Anterior cingulate cortex (tissue), 58 donors: ENCODE measurements at regions not wholly inside any gene's neighbourhood (a gene's known extent, or its start where the extent isn't known, plus 50 kb on each side); places are given as distances from the start of the nearest gene placed in this dataset.

Source experiments
- DNase-seq, 58 donors: peaks; one replicate each; lab custom pipeline; 2025; lab: John Stamatoyannopoulos, UW

DNA sequence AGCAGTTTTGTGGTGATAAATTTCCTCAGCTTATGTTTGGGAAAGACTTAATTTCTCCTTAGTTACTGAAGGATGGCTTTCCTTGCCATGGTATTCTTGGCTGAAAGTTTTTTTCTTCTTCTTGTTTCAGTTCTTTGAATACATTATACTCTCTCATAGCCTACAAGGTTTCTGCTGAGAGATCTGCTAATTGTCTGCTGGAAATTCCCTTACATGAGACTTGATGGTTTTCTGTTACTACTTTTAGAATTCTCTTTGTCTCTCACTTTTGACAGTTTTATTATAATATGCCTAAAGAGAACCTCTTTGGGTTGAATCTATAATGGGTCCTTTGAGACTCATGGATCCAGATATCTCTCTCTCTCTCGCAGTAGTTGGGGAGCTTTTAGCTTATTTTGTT, 693.6 kb downstream of the PRELID2 start:
- DNase-seq = no peak

DNA sequence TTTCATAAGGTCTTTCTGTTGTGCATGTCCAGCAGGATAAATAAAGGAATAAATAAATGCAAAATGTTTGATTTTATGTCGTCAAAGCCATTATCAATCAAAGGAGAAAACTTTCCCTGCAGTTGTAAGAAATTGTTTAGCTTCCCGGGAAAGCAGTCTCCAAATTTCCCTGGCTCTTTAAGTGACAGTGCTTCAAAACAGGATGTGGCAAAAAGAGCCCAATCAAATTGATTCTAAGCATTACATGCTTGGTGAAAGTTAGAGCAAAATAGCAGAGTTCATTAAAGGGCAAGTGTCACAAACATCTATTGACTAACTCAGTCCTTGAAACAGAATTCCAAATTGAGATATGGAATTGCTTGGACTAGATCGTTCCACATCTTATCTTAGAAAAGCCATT, 704.1 kb downstream of the PRELID2 start:
- DNase-seq = no peak

DNA sequence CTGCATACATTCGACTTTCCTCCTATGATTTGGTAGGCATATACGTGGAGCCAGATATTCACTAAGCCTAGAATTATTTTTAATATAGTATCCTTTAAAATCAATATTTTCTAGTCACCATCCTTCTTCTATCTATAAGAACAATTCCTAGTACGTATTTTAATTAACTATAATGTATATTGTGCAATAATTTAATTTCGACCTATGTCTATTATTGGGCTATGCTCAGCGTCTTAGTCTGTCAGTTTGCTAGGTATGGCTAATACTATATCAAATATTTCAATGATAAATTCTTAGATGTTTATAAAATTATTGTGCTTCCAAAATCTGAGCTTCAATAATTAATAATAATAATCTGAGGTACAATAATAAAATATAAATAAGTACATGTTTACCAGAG, 705.3 kb downstream of the PRELID2 start:
- DNase-seq = no peak

DNA sequence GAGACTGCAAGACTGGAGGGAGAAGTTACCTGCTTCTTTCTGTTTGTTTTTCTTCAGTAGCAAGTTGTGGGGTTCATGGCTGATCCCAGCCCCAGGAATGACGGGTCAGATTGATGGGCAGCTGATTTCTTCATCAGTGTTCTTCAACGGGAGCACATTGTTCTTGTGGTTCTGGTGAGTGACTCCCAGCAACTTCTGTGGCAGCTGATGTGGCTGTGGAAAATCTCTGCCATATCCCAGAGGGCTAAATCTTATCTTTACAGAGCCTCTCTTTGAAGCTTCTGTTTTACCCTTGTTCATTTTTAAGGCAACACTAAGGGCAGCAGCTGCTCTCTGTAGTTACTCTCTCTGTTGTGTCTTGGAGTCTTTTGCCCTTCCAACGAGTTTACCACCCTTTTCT, 710.3 kb downstream of the PRELID2 start:
- no peak for DNase-seq

DNA sequence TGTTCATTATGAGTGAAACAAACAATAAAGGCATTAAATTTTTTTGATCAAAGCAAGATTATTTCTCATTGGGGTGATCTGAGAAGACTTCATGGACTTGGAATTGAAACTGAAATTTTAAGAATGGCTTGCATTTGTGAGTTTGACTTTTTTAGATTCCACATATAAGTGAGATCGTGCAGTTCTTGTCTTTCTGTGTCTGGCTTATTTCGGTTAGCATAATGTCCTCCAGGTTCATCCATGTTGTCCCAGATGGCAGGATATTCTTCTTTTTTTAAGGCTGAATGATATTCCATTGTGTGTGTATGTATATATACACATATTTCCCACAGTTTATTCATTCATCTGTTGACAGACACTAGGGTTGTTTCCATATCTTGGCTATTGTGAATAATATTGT, 716.5 kb downstream of the PRELID2 start:
- DNase-seq = no peak

DNA sequence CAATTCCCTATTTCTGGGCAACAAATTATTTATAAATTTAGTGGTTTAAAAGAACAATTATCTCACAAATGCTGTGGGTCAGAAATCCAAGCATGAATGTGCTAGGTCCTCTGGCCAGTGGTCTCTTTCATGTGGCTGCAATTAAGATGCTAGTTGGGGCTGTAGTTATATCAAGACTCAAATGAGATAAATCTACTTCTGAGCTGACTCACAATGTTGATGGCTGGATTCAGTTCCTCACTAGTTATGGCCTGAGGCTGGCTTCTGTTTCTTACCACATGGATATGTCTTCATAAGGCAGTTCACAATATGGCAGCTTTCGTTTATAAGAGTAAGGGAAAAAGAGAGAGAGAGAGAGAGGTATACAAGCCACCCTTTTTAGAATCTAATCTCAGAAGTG, 717.0 kb downstream of the PRELID2 start:
- DNase-seq = no peak

DNA sequence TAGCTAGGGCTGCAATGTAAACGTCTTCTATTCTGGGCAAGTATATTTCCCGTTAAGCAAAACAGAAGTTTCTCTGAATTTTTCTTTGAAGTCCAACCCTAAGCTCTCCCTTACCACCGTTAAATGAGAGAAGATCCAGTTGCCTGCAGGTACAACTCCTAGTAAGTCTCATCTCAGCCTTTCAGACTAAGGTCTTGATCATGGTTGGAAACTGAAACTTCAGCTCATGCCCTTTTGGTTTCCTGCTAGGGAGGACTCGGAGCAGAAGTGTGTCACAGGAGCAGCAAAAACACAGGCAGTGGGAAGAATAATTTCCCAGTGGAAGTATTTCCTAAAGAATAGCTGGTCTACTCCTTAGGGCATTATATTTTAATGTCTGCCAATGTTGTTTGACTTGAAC, 717.9 kb downstream of the PRELID2 start:
- no peak for DNase-seq

DNA sequence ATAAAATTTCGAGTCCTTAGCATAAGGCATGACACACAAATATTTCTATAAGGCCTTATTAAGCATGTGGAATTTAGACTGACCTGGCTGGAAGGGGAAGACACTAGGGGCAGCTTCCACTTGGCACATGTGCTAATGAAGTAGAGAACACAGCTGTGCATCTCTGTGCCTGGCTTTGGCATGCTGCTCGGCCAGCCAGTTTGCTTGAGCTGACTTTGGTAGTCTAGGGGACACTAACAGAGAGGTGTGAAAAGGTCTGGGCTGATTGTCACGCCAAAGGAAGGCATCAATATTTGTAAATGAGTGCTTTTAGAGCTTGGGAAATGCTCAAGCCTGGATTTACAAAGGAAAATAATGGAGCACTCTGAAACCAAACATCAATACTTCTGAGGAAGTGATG, 723.7 kb downstream of the PRELID2 start:
- no peak for DNase-seq

DNA sequence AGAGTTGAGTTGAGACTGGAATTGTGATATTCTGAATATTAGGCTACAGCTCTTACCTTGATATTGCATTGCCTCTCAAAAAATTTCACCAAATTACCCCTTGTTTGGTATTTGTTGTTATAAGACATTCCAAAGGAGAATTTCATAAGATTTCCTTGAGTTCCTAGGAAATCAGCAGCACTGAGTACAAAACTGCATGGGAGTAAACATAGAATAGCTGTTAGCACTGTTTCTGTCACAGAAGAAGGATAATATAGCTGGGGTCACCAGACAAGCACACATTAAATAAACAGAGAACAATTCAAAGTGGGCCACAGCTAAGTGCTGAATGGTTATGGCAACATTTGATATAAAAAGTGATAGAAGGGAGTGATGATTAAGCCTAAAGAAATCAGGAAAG, 724.3 kb downstream of the PRELID2 start:
- no peak for DNase-seq

DNA sequence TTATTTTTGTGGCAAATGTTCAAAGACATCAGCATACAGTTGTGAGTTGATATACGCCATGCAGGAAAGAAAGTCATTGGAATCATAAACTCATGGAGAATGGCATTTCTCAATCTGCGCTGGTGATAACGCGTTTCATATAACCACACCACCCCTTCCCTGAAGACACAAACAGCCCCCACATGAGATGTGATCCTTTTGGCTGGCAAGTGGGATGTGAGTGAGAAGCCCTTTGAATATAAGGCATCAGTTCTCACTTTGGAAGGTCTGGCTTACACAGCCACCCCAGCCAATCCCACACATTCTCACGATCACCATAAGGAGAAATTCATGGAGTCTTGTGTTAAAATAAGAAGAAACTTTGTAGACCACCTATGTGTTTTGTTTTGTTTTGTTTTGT, 725.0 kb downstream of the PRELID2 start:
- no peak for DNase-seq

DNA sequence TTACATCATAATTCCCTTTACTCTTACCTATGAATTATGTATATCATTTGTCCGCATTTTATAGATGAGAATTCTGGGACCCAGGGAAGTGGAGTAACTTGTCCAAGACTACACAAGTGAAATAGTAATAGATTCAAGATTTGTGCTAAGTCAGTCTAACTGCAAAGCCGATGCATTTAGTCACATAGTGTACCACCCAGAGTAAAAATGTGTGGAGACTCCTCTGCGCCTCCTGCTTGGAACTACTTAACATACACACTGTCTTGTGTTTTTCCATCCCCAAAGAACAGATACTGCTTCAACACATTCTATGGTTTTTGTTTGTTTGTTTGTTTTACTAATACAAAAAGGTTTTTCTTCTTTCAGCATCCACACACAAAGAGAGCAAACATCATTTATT, 729.8 kb downstream of the PRELID2 start:
- DNase-seq = peak in 1 of 58 donors; percentile 26

DNA sequence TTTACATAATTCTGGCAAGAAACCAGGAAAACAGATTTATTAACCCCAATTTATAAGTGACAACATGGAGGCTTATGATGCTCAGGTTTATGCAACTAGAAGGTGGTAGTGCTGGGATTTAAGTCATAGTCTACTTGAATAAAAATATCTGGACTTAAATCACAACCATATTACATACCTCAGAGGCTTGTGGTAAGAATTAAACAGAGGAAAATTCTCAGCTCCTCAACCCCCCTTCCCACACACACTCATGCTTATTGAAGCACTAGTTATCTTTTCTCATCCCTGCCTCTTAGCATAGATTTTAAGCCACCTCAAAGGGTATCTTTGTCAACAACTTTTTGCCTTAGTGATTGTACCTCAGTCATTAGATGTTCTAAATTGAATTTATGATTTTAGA, 731.0 kb downstream of the PRELID2 start:
- no peak for DNase-seq

DNA sequence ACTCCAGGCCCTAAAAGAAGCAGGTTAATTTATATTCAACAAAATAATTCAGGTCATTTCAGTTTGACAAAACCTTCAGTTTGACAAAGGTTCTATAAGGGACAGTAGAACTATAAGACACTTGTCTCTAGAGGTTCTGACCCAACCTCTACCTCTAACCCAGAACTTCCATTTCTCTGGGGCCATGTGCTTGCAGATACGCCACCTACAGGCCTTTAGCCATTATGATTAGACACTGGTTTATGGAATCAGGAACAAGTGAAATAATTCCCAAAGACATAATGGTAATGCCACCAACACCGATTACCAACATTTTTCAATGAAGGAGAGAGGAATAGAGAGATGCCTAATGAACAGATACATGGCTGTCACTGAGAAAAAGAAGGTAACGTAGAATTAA, 733.9 kb downstream of the PRELID2 start:
- no peak for DNase-seq

DNA sequence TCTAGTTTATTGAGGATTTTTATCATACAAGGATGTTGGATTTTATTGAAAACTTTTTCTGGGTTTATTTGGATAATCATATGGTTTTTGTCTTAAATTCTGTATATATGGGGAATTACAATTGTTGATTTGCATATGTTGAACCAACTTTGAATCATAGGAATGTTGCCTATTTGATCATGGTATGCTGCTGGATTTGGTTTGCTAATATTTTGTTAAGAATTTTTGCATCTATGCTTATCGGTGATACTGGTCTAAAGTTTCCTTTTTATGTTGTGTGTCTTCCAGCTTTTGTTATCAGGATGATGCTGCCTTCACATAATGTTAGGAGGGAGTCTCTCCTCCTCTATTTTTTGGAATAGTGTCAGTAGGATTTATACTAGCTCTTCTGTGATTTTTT, 745.0 kb downstream of the PRELID2 start:
- no peak for DNase-seq

DNA sequence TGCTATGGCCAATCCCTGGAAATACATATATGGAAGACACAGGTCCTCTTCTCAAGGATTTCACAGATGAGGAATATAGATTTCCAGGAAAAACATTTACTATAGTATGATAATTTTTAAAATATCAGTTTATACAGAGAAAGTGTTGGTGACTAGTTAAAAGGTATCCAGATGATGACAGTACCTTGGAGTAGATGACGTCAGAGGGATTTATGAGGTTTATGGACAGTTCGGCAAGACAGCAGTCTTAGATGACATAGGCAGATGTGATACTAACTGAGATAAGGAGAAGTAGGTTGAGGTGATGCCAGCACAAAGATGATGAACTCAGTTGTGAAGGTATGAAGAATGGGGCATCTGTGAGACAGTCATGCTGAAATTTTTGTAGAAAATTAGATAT, 750.3 kb downstream of the PRELID2 start:
- no peak for DNase-seq

DNA sequence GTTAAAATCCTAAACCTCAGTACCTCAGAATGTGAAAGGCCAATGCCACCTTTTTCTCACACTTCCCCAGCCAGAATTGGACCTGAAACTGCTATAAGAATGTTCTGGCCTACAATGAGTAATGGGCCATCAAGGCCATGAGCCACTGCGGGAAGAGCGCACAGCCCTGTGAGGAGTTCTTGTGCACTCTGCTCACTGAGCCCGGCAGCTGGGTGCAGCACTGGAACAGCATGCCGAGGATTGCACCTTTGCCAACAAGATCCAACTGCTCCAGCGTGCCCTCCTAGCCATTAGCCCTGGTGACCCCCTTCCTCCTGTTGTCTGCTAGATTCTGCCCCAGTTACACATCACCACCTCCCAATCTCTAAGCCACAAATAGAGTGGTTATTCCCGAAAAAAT, 758.1 kb downstream of the PRELID2 start:
- DNase-seq = no peak

DNA sequence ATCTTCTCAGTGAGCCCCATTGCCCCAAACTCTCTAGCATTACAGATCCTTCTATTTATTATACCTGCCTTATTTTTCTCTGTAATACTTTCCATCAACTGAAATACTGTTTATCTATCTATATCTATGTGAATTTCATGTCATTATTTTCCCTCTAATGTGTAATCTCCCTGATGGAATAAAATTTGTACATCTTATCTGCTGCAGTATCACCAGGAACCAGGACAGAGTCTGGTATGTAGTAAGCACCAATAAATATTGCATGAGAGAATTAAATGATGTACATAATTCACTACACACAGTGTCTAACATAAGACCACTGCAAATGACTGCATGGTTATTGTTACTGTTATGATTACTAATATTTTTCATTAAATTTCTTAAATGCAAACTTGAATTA, 759.1 kb downstream of the PRELID2 start:
- DNase-seq = no peak

DNA sequence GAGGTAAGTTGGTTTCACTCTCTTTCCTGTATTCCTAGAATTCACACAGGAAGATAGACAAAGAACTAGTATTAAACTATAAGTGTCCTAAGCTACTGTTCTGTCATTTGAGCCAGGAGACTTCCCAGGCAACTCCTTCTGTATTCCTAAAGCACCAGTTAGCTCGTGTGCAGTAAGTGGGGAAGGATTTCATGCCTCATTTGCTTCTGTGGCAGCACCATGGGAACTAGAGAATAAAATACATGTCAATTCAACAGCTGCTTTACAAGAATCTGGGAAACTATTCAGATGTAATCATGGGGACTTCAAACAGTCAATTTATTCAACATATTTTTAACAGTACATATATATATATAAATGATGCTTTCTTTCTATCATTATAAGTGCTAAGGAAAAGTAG, 762.3 kb downstream of the PRELID2 start:
- no peak for DNase-seq

DNA sequence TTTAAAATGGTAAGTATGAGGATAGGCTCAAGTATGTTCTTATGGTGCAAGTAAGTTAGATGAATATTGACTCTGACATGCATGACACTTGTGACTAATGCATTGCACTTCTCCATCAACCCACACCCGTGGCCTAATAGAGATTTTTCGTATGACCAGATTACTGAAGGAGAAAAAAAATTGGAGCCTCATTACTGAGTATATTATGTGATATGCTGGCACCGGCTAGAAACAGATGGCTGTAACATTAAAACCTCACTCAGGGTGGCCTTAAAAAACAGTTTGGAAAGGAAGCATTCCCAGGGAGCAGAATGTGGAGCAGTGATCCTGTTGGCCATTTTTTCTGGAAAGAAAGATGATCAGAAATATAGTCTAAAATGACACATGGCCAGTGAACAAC, 766.4 kb downstream of the PRELID2 start:
- DNase-seq = no peak

DNA sequence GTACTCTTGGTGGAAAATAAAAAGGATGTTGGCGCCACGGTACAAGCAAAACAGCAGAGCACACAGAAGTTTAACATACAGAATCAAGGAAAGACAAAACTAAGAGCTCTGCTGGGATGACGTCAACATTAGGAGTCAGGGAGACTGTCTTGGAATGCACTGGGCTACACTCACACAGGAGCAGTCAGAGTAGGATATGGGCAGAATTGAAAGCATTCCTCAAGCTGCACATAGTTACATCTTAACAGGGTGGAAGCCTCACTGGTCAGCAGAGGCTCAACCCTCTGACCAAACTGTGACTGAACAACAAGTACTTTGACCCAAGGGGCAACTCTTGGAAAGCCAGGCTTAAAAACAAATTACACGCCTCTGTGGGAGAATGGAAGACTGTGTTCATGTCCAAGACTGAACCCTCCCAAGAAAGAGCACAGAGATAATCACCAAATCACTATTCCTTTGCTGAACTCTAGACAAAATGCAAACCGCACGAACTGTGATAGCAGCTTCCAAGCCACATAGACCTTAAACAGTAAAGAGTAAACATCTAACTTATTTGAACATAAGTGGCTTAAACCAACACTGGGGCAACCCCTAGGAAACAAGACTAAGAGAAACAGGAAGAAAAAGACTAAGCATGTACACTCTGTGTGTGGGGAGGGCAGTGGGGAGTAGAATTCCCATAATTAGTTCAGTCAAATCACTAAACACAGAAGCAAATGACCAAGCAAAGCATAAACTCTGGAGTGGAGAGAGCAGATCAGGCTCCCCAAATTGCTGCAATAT, 772.7 kb downstream of the PRELID2 start:
- no peak for DNase-seq

DNA sequence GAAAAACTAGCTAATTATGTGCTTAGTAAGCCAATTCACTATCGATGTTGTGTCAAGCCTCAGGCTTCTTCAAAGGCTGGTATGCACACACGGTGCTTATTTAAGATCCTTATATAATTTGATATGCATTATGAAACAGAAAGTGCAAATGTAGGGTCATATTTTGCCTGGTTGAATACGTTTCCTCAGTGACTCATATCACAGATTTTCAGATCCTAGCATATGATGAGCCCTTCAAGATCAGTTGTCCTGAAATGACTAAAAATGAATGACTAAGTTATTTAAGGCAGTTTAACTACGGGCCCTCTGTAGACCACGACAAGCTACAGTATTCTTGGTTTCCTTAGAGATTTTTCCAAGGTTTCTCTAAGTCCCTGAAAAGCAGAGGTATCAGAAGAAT, 778.3 kb downstream of the PRELID2 start:
- DNase-seq = no peak

DNA sequence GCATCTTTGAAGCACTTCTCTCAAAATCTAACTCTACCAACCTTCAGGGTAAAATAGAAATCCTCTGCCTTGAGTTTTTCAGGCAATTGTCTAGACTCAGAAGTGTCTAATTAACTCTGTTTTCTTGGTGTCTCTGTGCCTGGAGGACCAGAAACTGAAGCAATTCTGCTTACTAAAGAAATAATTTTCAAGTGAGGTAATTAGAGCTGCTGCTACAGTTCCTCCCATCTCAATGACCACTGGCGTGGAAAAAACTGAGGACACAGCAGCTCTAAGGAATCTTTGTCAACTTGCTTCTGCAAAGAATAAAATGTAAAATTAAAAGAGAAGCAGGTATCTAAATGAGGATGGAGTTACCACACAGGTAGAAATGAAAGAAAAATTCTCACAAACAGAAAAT, 785.0 kb downstream of the PRELID2 start:
- no peak for DNase-seq

DNA sequence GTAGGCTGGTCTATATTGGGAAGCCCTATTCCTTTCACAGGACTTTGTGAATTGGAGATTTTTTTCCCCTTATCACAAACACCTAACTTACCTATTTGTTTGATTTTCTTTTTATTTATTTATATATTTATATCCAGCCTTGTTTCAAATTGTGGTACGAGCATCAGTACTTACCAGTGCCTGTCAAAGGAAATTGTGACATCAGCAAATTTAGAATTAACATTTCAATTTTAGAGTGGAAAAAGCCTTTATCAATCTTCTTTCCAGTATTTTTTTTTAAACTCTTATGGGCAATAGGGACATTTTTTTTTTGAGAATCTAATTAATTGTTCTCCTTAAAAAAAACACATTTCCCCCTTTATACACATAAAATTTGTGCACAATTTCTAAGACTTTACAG, 790.2 kb downstream of the PRELID2 start:
- no peak for DNase-seq
